Lower leg skin (tissue), 3 donors: ENCODE measurements at regions not wholly inside any gene's neighbourhood (a gene's known extent, or its start where the extent isn't known, plus 50 kb on each side); places are given as distances from the start of the nearest gene placed in this dataset.

ENCODE experiments used
- POLR2A ChIP-seq, 2 donors: fragments of 450-650 bp; IDR thresholded peaks; one replicate each; pipeline ENCODE4 v1.6.1; 2016 to 2017; ENCODE audit warnings: antibody characterized with exemption in 2 of 2, mild to moderate bottlenecking in 1 of 2, moderate library complexity in 1 of 2
- TF ChIP-seq, protein P1 (sequence below), 3 donors: fragments of 450-650 bp; IDR thresholded peaks; one replicate each; pipeline ENCODE4 v1.5.1; 2016; ENCODE audit warnings: antibody characterized with exemption in 3 of 3, mild to moderate bottlenecking in 3 of 3, moderate library complexity in 2 of 3

DNA sequence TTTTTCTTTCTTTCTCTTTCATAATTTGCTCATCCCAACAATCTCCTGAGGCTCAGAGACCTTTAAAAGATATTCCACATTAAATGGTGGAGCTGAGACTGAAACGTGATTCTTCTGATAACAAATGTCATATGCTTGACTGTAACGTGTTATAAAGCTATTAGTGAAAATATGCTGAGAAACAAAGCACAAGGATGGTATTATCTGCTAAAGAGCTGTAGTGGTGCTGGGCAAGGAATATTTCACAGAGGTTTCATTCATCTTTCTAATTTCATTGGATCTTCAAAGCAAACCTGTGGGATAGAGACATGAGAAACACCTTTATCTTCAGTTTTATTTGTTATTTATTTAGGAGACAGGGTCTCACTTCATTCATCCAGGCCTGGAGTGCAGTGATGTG, 98.1 kb upstream of the WLS start:
- TF ChIP-seq, protein P1, sequence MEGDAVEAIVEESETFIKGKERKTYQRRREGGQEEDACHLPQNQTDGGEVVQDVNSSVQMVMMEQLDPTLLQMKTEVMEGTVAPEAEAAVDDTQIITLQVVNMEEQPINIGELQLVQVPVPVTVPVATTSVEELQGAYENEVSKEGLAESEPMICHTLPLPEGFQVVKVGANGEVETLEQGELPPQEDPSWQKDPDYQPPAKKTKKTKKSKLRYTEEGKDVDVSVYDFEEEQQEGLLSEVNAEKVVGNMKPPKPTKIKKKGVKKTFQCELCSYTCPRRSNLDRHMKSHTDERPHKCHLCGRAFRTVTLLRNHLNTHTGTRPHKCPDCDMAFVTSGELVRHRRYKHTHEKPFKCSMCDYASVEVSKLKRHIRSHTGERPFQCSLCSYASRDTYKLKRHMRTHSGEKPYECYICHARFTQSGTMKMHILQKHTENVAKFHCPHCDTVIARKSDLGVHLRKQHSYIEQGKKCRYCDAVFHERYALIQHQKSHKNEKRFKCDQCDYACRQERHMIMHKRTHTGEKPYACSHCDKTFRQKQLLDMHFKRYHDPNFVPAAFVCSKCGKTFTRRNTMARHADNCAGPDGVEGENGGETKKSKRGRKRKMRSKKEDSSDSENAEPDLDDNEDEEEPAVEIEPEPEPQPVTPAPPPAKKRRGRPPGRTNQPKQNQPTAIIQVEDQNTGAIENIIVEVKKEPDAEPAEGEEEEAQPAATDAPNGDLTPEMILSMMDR (IDR thresholded peaks at IDR 0.05), result no peak
- no peak for TF ChIP-seq POLR2A (IDR thresholded peaks at IDR 0.05)
